Hepatocyte (in vitro differentiated cells): ENCODE measurements at regions not wholly inside any gene's neighbourhood (a gene's known extent, or its start where the extent isn't known, plus 50 kb on each side); places are given as distances from the start of the nearest gene placed in this dataset.

Source experiments
- CTCF ChIP-seq: fragments of 200-600 bp; sonication (generic); IDR thresholded peaks from 2 replicates; pipeline ENCODE4 v1.5.1; 2016; ENCODE audit warnings: antibody characterized with exemption, mild to moderate bottlenecking; ENCODE audit not compliant: poor library complexity
- EZH2 ChIP-seq: fragments of 200-600 bp; sonication (generic); IDR thresholded peaks from 2 replicates; pipeline ENCODE4 v1.6.1; 2016; ENCODE audit warnings: antibody characterized with exemption, mild to moderate bottlenecking, borderline replicate concordance
- EZH2phosphoT487 ChIP-seq: fragments of 200-600 bp; sonication (generic); IDR thresholded peaks from one replicate; pipeline ENCODE4 v1.6.1; 2018; ENCODE audit warnings: antibody characterized with exemption, mild to moderate bottlenecking, low read depth, moderate library complexity; ENCODE audit not compliant: unreplicated experiment, severe bottlenecking

- no peak for TF ChIP-seq EZH2
- no peak for TF ChIP-seq CTCF
- no peak for TF ChIP-seq EZH2phosphoT487
Observed at GRCh38 chr4:154078504-154079350, 289.8 kb upstream of the SFRP2 start.
